Right lobe of liver (tissue), 4 donors: ENCODE measurements at regions not wholly inside any gene's neighbourhood (a gene's known extent, or its start where the extent isn't known, plus 50 kb on each side); places are given as distances from the start of the nearest gene placed in this dataset.

Experiments used
- CTCF ChIP-seq, 4 donors: fragments of 200-600 bp in 3 of 4; fragments of 450-650 bp in 1 of 4; IDR thresholded peaks; one replicate each; pipeline versions ENCODE4 v1.5.1 to v1.8.0; 2016 to 2022; ENCODE audit warnings: antibody characterized with exemption in 4 of 4, mild to moderate bottlenecking in 2 of 4
- POLR2A ChIP-seq: fragments of 450-650 bp; IDR thresholded peaks from one replicate; pipeline ENCODE4 v1.6.1; 2017; ENCODE audit warnings: antibody characterized with exemption, mild to moderate bottlenecking
- donor health status: DM: no; HTN: no; CAD: no.
- donor health status: DM: no; HTN: no; CAD: no.
- donor health status: DM: no; HTN: yes; CAD: no.

GRCh38 chr22:49320714-49321476, 506.8 kb downstream of the BRD1 start:
- no peak for TF ChIP-seq CTCF (IDR thresholded peaks at IDR 0.05)
- TF ChIP-seq POLR2A, result no peak
